Fibroblast of villous mesenchyme (primary cell): ENCODE measurements at regions not wholly inside any gene's neighbourhood (a gene's known extent, or its start where the extent isn't known, plus 50 kb on each side); places are given as distances from the start of the nearest gene placed in this dataset.
A peak's percentile ranks its signal among the peaks of the same experiment; 100 is the strongest.

ENCODE experiments used
- DNase-seq: peaks from one replicate; pipeline ENCODE4 v3.0.0-alpha.2; 2010; ENCODE audit warnings: low read depth
- H3K4me3 ChIP-seq: 2 replicates; pipeline ENCODE4 v1.5.1; 2011; ENCODE audit warnings: low read depth, mild to moderate bottlenecking, low read length
- TF ChIP-seq, protein P1 (sequence below): IDR thresholded peaks from 2 replicates; pipeline ENCODE4 v1.5.1; 2012; ENCODE audit warnings: low read depth, mild to moderate bottlenecking, low read length; ENCODE audit not compliant: insufficient read depth

DNA sequence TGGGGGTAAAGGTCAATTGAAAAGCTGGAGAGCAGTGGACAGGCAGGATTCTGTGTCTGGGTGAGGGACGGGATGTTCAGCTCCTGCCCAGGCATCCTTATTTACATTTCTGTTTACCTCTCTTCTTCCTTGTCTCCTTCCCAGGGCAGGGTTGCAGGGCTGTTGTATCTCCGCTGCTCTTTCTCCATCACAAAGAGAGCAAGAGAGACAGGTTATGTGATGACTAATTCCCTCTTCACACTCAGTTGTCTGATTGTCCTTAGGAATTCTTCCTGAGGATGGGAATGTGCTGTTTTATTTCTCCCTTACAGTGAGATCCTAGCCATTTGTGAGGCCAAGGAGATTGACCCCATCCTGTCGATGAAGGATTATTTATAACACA, 104.9 kb downstream of the VPREB1 start:
- TF ChIP-seq, protein P1, sequence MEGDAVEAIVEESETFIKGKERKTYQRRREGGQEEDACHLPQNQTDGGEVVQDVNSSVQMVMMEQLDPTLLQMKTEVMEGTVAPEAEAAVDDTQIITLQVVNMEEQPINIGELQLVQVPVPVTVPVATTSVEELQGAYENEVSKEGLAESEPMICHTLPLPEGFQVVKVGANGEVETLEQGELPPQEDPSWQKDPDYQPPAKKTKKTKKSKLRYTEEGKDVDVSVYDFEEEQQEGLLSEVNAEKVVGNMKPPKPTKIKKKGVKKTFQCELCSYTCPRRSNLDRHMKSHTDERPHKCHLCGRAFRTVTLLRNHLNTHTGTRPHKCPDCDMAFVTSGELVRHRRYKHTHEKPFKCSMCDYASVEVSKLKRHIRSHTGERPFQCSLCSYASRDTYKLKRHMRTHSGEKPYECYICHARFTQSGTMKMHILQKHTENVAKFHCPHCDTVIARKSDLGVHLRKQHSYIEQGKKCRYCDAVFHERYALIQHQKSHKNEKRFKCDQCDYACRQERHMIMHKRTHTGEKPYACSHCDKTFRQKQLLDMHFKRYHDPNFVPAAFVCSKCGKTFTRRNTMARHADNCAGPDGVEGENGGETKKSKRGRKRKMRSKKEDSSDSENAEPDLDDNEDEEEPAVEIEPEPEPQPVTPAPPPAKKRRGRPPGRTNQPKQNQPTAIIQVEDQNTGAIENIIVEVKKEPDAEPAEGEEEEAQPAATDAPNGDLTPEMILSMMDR = no peak
- no peak for DNase-seq
- no peak overlapping the region for H3K4me3 ChIP-seq

DNA sequence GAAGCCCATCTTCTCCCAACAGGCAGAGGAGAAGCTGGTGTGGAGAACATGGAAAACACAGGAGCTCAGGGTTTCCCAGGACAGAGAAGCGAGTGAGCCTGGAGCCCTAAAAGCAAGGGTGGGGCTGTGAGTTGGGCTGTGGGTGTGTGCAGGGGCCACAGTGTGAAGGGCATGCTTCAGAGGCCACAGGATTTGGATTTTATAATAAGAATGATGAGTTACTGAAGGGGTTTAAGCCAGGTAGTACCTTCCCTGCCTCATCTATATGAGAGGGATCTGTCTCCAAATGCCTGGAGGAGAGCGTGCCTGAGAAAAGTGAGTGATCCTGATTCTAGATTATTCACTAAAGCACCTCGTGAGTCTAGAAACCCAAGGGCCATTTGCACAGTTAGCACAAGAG, 106.8 kb downstream of the VPREB1 start:
- TF ChIP-seq, protein P1 = no peak
- no peak for DNase-seq
- H3K4me3 ChIP-seq = no peak overlapping the region

DNA sequence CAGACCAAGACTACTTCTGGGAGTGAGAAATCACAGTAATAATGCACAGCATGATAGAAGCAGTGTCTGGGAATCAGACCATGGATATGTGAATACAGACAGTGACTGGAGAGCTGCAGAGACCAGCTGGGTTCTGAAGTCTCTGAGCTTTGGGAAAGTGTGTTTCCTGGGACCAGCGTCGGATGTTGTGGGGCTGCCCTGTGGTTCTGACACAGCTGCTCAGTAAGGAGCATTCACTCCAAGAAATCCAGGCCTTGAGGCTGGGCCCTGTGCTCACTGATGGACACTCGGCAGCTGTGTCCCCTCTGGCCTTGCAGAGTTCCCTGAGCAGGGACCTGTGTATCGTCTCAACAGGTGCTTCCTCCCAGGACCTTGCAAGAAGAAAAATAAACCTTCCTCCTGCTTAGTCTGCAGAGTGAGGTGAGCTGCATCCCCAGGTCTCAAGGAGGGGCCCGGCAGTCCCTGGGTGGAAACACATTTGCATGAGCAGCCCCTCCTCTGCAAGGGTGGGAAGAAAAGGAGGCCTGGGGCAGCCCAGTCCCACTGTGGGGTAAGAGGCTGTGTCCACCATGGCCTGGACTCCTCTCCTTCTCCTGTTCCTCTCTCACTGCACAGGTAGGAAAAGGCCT, 107.9 kb downstream of the VPREB1 start:
- no peak for DNase-seq
- no peak overlapping the region for H3K4me3 ChIP-seq
- TF ChIP-seq, protein P1 = no peak

DNA sequence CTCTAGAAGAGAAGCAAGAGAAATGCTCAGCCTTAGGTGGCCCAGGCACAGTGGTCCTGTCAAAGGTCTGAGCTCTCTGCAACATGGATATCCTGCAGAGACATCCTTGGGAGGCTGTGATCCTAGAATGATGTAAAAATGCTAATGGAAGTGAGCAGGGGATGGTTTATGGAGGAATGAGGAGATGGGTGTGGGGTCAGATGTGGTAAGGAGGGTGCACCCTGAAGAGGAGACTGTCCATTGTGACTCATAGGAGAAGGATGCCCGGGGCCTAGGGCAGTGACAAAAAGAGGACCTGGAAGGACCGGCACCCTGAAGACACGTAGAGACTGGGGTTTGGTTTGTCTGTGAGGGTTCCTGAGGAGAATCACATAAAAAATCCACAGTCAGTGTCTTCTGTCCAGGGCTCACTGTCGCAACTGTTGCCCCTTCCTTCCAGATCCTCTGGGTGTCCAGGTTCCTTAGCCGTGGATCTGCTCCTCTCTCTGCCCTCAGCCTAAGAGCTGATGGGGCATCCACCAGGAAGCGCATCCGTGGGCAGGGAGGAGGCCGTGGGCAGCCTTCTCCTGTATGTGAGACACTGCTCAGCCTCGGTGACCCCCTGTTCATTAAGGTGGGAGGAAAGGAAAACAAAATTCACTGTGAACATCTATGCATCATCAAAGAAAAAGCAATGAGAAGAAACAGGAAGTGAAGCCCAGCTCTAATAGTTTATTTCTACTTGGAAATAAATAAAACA, 110.7 kb downstream of the VPREB1 start:
- H3K4me3 ChIP-seq = no peak overlapping the region
- no peak for DNase-seq
- TF ChIP-seq, protein P1 = no peak

DNA sequence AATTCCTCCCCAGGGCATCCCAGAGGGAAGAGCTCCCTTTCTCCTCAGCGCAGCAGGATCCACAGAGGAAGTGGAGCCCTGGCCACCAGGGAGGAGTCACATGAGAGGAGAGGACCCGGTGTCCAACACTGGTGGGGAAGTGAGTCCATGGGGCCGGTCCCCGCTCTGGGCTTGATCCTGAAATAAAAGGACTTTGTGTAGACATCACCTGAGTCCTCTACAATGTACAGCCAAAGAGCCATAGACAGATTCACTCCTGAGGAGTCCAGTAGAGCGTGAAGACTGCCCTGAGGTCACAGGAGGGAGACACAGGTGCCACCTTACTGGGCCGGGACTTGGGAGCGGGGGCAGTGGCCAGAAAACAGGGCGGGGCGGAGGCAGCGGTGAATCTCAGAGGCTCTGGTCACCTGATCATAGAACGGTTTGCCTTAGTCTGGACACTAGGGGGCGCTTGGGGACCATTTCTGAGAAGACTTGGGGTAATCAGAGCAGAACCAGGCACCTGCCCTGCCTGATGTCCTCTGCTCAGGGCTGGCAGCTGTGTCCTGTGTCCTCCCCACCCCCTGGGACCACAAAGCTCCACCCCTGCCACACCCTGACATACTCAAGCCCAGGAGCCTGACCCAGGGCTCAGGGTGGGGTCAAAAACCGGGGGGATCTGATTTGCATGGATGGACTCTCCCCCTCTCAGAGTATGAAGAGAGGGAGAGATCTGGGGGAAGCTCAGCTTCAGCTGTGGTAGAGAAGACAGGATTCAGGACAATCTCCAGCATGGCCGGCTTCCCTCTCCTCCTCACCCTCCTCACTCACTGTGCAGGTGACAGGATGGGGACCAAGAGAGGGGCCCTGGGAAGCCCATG, 112.7 kb downstream of the VPREB1 start:
- no peak overlapping the region for H3K4me3 ChIP-seq
- peak; percentile 64 for DNase-seq
- TF ChIP-seq, protein P1 = peak; percentile 75

DNA sequence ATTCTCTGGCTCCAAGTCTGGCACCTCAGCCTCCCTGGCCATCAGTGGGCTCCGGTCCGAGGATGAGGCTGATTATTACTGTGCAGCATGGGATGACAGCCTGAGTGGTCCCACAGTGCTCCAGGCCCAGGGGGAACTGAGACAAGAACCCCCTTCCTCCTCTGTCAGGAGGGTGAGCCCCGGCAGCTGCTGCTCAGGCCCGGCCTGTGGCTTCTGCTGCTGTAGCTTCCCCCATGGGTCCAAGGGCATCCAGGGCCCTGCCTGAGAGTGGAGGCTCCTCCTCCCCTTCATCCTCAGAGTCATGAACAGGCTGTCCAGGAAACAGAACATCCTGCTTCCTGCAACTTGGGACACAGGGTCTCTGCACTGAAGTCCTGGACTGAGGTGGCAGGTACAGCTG, 113.6 kb downstream of the VPREB1 start:
- DNase-seq = no peak
- no peak overlapping the region for H3K4me3 ChIP-seq
- TF ChIP-seq, protein P1 = no peak
